A673 (cell line): ENCODE measurements at regions not wholly inside any gene's neighbourhood (a gene's known extent, or its start where the extent isn't known, plus 50 kb on each side); places are given as distances from the start of the nearest gene placed in this dataset.

Source experiments
- BruUV-seq: library from RNA; stranded (reverse); fragments of 400-500 nt; replicated peaks from 2 replicates; lab custom pipeline; 2021; lab: Mats Ljungman, UMichigan
- CTCF ChIA-PET: fragments of 300-600 bp; sonication (Branson Sonifier 250); formaldehyde crosslinking; loops from one replicate; lab custom pipeline; 2022; ENCODE audit warnings: antibody characterized with exemption; lab: Charles Lee
- POLR2A ChIA-PET: fragments of 300-600 bp; sonication (Branson Sonifier 250); formaldehyde crosslinking; loops from one replicate; lab custom pipeline; 2022; ENCODE audit warnings: antibody characterized with exemption; ENCODE audit not compliant: low non-redundant PET; lab: Charles Lee
- DNase-seq: peaks from one replicate; pipeline ENCODE4 v3.0.0-alpha.2; 2015; ENCODE audit warnings: low spot score
- H3K27ac ChIP-seq: fragments of 200-600 bp; sonication (generic); 2 replicates; pipeline ENCODE4 v1.5.1; 2016; ENCODE audit warnings: mixed run types, low read depth, mild to moderate bottlenecking, mixed read lengths, antibody characterized with exemption, low read length; ENCODE audit not compliant: poor library complexity, severe bottlenecking
- H3K27me3 ChIP-seq: fragments of 200-600 bp; sonication (generic); replicated peaks from 2 replicates; pipeline ENCODE4 v1.6.1; 2017; ENCODE audit warnings: mixed run types, low read depth, mild to moderate bottlenecking, mixed read lengths, antibody characterized with exemption, low read length; ENCODE audit not compliant: insufficient read depth, poor library complexity
- H3K36me3 ChIP-seq: fragments of 200-600 bp; sonication (generic); 2 replicates; pipeline ENCODE4 v1.6.1; 2016; ENCODE audit warnings: mixed run types, mild to moderate bottlenecking, mixed read lengths, antibody characterized with exemption, low read length; ENCODE audit not compliant: insufficient read depth, poor library complexity, severe bottlenecking
- H3K4me1 ChIP-seq: fragments of 200-600 bp; sonication (generic); 2 replicates; pipeline ENCODE4 v1.6.1; 2017; ENCODE audit warnings: mixed run types, mild to moderate bottlenecking, mixed read lengths, antibody characterized with exemption, low read length; ENCODE audit not compliant: insufficient read depth, poor library complexity, severe bottlenecking
- H3K4me3 ChIP-seq: fragments of 200-600 bp; sonication (generic); 2 replicates; pipeline ENCODE4 v1.5.1; 2016; ENCODE audit warnings: low read depth, mixed run types, mild to moderate bottlenecking, mixed read lengths, low read length; ENCODE audit not compliant: poor library complexity, severe bottlenecking
- H3K9me3 ChIP-seq: fragments of 200-600 bp; sonication (generic); 2 replicates; pipeline ENCODE4 v1.6.1; 2016; ENCODE audit warnings: mixed run types, low read depth, mild to moderate bottlenecking, mixed read lengths, antibody characterized with exemption, low read length; ENCODE audit not compliant: poor library complexity, severe bottlenecking
- EZH2 ChIP-seq: fragments of 200-600 bp; sonication (generic); IDR thresholded peaks from 2 replicates; pipeline ENCODE4 v1.6.1; 2017; ENCODE audit warnings: borderline replicate concordance, low read depth, mild to moderate bottlenecking, mixed read lengths, antibody characterized with exemption, low read length; ENCODE audit not compliant: poor library complexity, severe bottlenecking
- intact Hi-C: fragments of 100-400 bp; cut with micrococcal nuclease; formaldehyde crosslinking; loops from one replicate; pipeline ENCODE4 v1.10.0; 2022; ENCODE audit not compliant: unreplicated experiment
- TF ChIP-seq, protein P1 (sequence below): fragments of 300-800, 200-600 bp; sonication (generic); conservative IDR thresholded peaks from 2 replicates; pipeline ENCODE4 v1.5.1; 2017; ENCODE audit warnings: low read depth, mild to moderate bottlenecking, antibody characterized with exemption, low read length, moderate library complexity, mixed read lengths

DNA sequence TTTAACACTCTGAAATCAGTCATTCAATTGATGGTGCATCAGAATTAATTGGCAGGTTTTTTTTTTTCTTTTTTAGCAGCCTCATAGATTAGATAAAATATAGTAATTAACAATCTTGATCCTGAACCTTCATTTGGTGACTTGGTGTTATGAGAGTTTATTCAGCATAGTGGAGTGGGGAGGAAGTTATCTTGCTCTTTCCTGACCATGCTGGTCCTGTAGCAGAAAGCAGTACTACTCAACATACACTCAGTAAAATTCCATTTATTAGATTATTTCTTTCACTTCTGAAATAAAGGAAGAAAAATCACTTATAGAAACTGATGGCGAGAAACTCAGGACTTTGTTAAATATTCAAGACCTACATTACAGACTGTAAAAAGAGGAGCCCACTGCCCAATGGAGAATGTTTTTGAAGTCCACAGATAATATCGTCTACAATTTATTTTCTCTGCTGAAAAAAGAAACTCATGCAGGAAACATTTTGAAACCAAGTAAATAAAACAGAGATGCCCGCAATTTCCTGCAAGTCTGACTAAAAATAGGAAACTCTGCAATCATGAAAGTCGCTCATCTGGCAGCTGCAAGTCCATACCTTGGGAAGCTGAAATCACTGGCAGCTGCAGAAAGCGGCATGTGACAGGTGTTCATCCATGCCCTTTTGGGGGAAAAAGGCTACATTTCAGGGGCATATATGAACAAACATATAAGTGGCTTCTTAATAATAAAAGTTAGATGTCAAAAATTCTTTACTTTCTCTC is 233.2 kb upstream of the RFX3 start:
- no TSS peak for BruUV-seq
- TF ChIP-seq, protein P1, sequence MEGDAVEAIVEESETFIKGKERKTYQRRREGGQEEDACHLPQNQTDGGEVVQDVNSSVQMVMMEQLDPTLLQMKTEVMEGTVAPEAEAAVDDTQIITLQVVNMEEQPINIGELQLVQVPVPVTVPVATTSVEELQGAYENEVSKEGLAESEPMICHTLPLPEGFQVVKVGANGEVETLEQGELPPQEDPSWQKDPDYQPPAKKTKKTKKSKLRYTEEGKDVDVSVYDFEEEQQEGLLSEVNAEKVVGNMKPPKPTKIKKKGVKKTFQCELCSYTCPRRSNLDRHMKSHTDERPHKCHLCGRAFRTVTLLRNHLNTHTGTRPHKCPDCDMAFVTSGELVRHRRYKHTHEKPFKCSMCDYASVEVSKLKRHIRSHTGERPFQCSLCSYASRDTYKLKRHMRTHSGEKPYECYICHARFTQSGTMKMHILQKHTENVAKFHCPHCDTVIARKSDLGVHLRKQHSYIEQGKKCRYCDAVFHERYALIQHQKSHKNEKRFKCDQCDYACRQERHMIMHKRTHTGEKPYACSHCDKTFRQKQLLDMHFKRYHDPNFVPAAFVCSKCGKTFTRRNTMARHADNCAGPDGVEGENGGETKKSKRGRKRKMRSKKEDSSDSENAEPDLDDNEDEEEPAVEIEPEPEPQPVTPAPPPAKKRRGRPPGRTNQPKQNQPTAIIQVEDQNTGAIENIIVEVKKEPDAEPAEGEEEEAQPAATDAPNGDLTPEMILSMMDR, result no peak
- TF ChIP-seq EZH2, result no peak
- Histone ChIP-seq H3K9me3 (no peaks in the 10 kb centered on the region), H3K27ac (no peak overlapping the region), H3K36me3 (no peaks in the 10 kb centered on the region), H3K4me3 (no peak overlapping the region), H3K4me1 (no peaks in the 10 kb centered on the region), H3K27me3 (no peaks in the 10 kb centered on the region)
- CTCF ChIA-PET, result no interaction called here
- intact Hi-C loops, result no loop called here
- POLR2A ChIA-PET, result no interaction called here
- DNase-seq, result no peak

DNA sequence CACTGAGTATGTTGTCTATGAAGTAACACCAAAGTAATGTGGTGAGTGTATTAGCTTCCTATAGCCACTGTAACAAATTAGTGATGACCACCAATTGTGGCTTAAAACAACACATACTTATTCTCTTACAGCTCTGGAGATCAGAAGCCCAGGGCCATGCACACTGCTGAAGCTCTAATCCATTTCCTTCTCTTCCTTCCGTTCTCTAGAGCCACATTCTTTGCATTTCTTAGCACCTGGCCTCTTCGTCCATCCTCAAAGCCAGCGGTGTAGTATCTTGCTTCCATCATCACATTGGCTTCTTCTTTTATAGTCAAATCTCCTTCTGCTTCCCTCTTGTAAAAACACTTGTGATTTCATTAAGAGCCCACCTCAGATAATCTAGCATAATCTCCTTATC is 230.3 kb upstream of the RFX3 start:
- Histone ChIP-seq H3K27ac (no peak overlapping the region), H3K36me3 (no peaks in the 10 kb centered on the region), H3K27me3 (no peaks in the 10 kb centered on the region), H3K4me3 (no peak overlapping the region), H3K9me3 (no peaks in the 10 kb centered on the region), H3K4me1 (no peaks in the 10 kb centered on the region)
- intact Hi-C loops, result no loop called here
- DNase-seq, result no peak
- ChIA-PET CTCF (no interaction called here), POLR2A (no interaction called here)
- no TSS peak for BruUV-seq
- TF ChIP-seq EZH2, result no peak
- TF ChIP-seq, protein P1, result no peak

DNA sequence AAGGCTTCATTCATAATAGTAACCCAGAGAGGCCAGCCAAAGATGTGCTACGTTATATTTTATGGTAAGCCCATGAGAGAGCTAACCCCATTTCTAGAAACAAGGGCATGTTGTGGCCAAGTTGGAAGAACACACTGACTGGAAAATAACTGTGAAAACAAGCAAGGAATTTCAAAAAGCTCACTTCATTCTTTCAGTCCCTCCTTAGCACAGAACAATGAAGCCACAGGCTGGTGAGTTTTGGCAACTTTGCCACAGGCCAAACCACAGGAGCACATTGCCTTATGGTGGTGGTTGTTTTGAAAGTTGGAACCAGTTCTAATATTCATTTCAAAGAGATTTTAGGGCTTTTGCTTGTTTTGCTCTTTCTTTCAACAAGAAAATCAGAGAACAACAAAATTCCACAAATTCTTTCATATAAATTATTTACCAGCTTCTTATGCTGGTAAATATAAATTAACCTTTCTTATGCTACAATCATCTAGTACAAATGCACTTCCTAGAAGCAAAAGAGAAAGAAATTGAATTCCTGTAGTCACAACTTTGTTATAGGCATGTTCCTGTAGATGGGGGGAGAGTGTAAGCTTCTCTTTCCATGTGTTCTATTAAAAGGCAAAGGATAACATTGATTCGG is 225.4 kb upstream of the RFX3 start:
- H3K27ac ChIP-seq, result no peak overlapping the region

More for the DNA sequence above, 225.4 kb upstream of the RFX3 start:
- BruUV-seq, result no TSS peak
- POLR2A ChIA-PET, result no interaction called here
- no peak for TF ChIP-seq EZH2
- TF ChIP-seq, protein P1, result no peak
- Histone ChIP-seq H3K36me3 (no peaks in the 10 kb centered on the region), H3K27me3 (no peaks in the 10 kb centered on the region), H3K9me3 (no peaks in the 10 kb centered on the region), H3K4me3 (no peak overlapping the region), H3K4me1 (peaks cover 4% of the 10 kb centered on the region)
- DNase-seq, result no peak
- intact Hi-C loops, result no loop called here
- CTCF ChIA-PET, result no interaction called here
